GM21737 (cell line): ENCODE measurements at regions not wholly inside any gene's neighbourhood (a gene's known extent, or its start where the extent isn't known, plus 50 kb on each side); places are given as distances from the start of the nearest gene placed in this dataset.
"Not testable (repeated sequence)": the region's sequence is repeated elsewhere in the genome, so short reads cannot be mapped to it uniquely, and the experiment has no call there.

Experiments
- ATAC-seq: cut with Tn5 transposase; IDR thresholded peaks from one replicate; pipeline ENCODE4 v1.9.1; 2021; ENCODE audit warnings: mild to moderate bottlenecking, moderate library complexity; ENCODE audit not compliant: unreplicated experiment

DNA sequence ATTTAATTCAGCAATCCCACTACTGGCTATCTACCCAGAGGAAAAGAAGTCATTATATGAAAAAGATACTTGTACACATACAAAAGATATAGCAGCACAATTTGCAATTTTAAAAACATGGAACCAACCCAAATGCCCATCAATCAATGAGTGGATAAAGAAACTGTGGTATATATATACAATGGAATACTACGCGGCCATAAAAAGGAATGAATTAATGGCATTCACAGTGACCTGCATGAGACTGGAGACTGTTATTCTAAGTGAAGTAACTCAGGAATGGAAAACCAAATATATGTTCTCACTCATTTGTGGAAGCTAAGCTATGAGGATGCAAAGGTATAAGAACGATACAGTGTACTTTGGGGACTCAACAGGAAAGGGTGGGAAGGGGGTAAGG, 102.8 kb upstream of the KCNMA1 start:
- ATAC-seq, result not testable (repeated sequence)

DNA sequence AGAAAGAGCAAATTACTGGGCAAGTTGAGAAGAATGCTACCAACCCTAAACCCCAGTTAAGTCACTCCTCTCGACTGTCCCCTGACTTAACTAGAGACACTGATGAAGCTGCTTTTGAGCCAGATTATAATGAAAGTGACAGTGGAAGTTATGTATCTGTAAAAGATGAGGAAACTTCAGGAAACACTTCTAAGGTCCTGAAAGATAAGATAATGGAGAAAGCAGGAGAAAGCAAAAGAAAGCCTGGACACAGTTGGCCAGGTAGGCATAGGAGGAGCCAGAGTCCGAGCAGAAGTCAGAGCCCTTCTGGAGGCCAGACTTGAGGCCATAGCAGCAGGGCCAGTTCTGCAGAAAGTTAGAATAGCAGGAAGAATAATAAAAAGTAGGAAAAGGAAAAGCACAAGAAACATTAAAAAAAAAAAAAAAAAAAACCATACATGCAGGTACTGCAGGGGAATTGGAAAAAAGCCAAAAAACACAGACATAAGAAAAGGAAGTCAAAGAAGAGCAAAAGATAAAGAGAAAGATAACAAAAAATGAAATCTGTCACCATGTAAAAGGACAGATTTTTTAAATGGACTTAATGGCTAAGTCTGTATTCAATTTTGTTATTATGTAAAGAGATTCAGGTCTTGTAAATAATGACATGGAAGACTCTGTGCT, 101.0 kb upstream of the KCNMA1 start:
- no peak for ATAC-seq

DNA sequence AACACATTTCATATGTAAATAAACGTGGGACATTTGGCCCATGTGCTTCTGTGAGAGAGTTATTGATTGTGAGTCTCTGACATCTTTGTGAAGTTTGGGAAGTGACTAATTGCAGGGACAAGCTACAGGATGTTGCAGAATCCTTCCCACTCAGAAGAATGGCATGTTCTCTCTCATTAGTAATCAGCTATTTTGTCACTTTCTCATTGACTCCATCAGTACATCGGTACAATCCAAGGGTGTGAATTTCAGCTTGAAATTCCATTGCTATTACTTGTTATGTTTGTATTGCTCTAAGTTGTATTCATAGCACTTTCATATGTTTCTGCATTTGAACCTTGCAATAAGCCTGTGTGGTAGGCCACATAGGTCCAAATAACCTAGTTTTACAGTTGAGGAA, 100.0 kb upstream of the KCNMA1 start:
- no peak for ATAC-seq

DNA sequence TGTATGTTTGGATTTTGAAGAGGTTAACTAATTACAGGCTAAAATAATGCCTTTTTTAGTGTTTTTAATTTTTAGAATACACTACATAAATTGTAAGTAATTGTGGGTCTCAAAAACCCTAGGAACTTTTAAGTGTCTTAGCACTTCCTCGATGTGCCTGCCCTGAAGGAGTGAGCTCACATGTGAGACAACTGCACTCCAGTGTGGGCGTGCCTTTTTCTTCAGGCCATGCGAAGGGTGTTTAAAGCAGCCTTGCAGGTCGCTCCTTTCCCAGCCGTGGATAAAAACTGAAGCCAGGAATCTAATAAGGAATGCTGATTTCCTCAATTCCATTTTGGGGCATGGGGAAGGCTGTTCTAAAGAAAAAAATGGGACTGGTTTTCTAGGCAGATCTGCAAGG, 97.5 kb upstream of the KCNMA1 start:
- not testable (repeated sequence) for ATAC-seq

DNA sequence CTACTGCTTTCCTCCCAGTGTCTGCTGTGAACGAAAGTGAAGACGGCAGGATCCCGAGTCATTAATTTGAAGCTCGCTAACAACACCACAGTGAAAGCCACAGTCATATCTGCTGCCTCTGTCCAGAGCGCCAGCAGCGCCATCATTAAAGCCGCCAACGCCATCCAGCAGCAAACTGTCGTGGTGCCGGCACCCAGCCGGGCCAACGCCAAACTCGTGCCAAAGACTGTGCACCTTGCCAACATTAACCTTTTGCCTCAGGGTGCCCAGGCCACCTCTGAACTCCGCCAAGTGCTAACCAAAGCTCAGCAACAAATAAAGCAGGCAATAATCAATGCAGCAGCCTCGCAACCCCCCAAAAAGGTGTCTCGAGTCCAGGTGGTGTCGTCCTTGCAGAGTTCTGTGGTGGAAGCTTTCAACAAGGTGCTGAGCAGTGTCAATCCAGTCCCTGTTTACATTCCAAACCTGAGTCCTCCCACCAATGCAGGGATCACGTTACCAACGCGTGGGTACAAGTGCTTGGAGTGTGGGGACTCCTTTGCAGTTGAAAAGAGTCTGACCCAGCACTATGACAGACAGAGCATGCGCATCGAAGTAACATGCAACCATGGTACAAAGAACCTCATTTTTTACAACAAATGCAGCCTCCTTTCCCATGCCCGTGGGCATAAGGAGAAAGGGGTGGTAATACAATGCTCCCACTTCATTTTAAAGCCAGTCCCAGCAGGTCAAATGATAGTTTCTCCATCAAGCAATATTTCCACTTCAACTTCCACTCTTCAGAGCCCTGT, 94.8 kb upstream of the KCNMA1 start:
- no peak for ATAC-seq

DNA sequence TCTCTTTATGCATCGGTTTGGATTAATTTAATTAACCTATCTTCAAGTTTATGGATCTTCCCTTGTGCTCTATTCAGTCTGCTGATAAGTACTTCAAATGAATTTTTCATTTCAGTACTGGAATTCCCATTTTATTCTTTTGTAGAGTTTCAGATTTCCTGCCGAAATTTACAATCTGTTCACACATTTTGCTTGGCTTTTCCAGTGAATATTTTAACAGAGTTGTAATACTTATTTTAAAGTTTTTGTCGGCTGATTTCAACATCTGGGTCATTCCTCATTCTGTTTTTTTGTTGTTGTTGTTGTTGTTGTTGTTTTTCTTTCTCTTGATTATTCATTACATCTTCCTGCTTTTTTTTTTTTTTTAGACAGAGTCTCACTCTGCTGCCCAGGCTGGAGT, 89.9 kb upstream of the KCNMA1 start:
- no peak for ATAC-seq

DNA sequence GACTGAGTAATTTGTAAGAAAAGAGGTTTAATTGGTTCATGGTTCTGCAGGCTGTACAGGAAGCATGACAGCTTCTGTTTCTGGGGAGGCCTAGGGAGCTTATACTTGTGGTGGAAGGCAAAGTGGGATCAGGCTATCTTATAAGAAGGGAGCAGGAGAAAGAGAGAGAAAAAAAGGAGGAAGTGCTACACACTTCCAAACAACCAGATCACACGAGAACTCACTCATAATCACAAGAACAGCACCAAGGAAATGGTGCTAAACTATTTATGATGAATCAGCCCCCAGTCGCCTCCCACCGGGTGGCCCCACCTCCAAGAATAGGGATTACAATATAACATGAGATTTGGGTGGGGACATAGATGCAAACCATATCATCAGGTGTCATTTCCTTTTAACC, 89.1 kb upstream of the KCNMA1 start:
- ATAC-seq, result no peak

DNA sequence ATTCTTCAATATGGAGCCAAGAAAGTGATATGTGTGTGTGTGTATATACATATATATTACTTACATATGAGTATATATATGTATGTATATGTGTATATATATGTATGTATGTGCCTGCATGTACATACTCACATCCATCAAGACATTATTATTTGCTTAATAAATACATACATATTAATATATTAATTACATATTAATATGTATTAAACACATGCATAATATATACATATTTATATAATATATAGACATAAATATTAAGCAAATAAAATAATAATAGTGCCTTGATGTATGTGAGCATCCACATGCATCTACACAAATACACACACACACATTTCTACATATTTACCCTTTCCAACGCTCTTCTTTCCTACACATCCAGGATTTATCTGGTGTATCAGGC, 88.7 kb upstream of the KCNMA1 start:
- ATAC-seq, result no peak

DNA sequence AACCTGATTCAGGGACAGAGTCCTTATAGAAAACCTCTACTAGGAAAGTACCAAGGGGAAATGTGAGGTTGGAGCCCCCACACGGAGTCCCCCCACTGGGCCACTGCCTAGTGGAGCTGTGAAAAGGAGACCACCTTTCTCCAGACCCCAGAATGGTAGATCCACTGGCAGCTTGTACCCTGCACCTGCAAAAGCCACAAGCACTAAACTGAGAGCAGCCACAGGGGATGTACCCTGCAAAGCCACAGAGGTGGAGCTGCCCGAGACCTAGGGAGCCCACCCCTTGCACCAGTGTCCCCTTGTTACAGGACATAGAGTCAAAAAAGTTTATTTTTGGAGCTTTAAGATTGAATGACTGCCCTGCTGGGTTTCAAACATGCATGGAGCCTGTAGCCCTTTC, 87.2 kb upstream of the KCNMA1 start:
- ATAC-seq, result no peak

DNA sequence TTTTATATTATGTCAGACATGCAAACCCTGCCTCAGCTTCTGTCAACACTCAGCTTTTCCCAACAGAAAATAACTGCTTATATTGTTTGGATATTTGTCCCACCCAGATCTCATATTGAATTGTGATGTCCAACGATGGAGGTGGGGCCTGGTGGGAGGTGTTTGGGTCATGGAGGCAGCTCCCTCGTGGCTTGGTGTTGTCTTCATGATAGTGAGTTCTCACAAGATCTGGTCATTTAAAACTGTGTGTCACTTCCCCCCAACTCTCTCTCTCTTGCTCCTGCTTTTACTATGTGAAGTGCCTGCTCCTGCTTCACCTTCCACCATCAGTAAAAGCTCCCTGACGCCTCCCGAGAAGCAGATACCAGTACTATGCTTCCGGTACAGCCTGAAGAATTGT, 85.8 kb upstream of the KCNMA1 start:
- ATAC-seq, result no peak

DNA sequence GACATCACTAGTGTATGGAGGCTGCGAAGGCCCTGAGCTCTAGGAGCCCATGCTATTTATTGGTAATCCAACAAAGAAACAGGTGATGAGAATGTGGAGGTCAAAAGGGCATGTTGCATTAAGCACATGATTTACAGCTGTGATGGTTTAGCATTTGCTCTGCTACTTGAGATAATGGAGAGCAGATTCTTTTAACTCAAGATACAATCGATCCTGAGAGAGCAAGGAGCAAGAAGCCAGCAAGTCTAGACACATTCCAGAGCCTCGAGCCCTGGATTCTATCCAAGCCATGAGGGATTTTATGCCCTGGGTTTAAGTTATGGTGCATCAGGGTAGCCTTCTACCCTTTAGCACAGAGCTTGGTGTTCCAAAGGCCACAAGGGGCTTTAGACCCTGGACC, 85.3 kb upstream of the KCNMA1 start:
- ATAC-seq, result not testable (repeated sequence)

DNA sequence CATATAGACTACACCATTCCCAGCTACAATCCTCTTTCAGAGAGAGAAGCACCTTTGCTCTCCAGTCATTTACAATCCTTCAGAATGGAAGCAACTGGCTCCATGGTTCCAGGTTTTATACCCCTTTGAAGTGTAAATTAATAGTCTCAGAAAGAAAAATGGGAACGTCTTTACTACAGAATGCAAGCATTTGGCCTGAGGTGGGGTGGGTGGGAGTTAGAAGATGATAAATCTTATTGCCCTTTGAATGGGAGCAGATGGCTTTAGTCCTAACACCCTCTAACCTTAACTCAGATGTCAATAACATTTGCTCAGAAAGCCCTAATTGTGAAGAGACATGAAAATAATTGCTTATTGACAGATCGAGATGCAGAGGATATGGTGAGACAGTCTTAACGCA, 84.2 kb upstream of the KCNMA1 start:
- no peak for ATAC-seq

DNA sequence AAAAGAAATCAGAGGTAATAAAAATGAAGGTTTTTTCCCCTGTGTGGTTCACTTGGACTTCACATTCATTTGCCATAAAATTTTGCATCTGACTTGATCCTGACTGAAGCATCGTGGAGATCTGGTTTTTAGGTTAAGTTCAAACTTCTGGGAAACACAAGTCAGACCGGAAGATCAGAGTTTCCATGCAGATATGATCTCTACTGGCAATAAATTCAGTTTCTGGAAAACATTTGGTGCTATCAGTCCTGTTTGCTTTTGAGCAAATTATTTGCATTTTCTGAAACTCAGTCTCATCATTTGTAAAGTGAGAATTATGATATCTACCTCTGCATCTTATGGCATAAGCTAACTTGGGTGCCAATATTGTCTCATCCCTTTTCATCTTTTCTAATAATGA, 81.3 kb upstream of the KCNMA1 start:
- no peak for ATAC-seq

DNA sequence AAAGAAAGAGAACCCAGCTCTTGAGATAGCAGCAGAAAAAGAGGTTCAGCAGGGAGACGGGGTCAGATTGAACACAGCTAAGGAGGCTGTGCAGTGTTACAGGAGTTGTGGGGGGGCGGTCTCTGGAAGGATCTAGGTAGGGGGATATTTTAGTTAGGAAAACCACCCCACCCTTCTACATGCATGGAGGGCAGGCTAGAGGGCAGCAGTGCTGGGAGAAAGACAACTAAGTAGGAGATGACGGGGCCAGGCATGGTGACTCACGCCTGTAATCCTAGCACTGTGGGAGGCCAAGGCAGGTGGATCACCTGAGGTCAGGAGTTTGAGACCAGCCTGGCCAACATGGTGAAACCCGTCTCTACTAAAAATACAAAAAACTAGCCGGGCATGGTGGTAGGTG, 80.7 kb upstream of the KCNMA1 start:
- not testable (repeated sequence) for ATAC-seq

DNA sequence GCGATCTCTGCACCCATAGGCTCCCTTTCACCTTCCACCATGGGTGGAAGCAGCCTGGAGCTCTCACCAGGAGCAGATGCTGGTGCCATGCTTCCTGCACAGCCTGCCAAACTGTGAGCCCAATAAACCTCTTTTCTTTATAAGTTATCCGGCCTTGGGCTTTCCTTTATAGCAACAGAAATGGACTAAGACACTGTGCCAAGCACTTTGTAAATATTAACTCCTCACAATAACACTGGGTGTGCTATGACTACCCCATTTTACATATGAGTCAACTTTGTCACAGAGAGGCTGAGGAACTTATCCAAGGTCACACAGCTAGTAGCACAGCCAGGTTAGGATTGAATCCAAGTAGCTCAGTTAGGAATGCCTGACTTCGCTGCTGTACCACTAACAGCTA, 79.7 kb upstream of the KCNMA1 start:
- no peak for ATAC-seq

DNA sequence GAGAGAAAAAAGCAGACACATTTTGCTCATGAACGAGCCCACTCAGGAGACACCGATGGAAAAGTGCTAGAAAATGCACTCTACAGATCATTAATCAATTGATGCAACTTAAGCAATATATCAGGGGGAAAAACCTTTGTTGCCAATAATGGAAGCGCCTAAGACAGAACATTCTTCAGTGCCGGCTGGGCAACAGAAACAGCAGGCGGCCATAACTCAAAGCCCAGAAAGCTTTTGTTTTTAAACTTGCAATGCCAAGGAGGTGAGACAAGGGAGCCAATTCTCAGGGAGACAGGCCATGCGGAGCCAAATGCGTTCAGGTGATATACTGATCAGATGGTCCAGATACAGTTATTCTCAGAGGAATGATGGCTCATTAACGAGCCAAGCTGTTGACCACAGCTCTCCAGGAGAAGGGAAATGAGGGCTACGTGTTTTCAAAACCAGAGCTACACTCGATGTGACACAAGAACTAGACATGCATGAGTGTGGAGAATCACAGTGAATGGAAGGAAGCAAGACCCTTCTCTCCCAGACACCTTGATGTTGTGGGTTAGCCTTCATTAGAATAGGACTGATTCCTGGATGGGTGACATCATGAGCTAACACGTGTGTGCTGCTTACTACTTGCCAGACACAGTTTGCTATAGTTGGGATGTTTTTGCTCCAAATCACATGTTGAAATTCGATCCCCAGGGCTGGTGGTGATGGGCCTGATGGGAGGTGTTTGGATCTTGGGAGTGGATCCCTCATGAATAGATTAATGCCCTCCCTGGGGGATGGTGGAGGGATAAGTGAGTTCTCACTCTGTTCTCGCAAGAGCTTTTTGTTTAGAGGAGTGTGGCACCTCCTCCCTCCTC, 79.1 kb upstream of the KCNMA1 start:
- no peak for ATAC-seq

DNA sequence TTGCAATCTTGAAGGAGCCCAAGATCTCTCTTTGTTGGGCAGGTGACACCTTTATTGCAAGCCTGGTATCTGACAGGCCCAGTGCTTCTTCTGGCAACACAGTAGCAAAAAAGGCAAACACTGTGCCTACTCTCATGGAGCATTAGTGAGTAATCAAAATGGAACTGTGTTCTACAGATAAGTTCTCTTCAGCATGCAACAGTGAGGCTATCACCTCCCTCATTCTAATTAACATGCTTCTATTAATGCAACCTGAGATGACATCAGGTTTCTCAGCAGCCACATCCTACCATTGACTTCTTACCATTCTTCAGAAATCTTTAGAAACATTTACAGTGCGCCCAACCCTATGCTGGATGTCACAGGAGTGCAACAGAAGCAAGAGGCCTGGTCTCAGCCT, 77.9 kb upstream of the KCNMA1 start:
- no peak for ATAC-seq

DNA sequence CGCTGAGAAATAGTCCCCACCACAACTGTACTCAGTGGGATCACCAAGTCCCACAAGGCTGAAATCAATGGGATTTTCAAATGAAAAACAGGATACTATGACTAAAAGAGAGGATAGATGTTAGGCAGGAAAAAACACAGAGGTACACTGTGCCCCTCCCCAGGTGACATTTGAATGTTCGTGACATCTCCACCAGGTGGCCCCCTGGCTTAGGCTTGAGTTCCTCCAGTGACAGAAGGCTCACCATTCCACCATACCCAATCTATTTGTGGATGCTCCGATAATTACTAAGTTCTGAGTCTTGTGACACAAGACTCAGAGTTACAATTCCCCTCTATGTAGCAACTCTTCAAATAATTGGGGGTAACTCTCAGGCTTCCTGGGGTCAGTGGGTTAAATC, 77.5 kb upstream of the KCNMA1 start:
- ATAC-seq, result no peak

DNA sequence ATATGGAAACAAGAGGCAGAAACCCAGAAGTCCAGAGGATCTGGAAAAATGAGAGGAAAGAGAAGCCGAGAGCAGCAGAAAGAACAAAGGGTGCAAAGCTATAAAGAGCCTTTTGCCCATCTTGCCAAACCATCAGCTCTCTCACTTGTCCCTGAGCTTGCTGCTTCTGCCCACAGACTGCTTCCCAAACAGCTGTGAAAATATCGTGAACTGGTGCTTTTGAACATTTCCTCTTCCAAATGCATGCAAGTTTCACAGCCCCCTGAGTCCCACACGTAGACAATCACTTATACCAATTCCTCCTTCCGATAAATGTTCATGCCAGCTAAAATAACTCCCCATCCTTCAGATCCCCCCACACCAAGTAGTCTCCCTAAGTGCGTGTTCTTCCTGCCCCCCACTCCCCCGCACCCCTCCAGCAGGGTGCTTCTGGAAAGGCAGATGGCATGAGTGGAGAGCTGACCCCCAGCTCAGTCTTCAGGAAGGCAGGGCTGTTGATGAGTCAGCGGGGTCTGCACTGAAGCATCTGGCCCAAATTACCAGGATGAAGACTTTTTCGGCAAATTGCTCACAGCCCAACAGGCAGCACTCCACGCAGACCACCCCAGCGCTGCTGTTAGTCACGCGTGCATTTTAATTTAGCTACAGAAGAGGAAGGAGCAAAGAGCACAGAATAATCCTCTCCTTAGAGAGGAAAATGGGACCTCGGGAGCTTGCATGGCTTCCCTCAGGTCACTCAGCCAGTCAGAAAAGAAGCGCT, 76.1 kb upstream of the KCNMA1 start:
- ATAC-seq, result no peak

DNA sequence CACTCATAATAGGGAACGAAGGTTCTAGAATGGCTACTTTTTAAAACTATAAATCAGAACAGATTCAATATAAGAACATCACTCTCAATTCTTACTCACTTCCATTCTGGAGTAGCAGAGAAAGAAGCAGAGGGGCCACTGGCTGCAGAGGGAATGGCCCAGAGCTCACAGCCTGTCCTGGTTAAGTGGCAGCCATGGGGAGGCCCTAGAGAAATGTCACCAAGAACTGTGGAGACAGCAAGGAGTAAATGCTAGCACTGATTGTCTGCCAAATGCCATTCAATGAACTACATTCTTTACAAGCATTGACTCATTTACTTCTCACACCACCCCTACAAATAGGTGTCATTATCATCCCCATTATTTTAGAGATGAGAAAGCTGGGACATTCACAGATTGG, 74.6 kb upstream of the KCNMA1 start:
- ATAC-seq, result no peak

DNA sequence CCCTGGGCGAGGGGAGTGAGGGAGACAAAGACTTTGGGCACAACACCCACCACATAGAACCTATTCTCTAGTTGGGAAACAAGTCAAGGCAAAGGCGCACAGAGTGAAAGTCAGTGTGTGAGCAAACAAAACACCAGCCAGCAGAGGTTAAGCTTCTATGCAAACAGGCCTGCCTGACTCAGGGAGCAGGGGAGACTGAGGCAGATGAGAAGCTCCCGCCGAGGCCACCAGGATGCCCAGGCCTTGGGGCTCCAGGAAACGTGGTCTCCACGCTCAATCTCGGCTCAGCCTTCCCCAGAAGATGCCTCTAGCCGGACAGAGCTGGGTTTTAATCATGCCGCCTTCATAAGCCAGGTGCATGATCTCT, 74.1 kb upstream of the KCNMA1 start:
- ATAC-seq, result no peak
